ENCODE measurements at regions not wholly inside any gene's neighbourhood (a gene's known extent, or its start where the extent isn't known, plus 50 kb on each side); places are given as distances from the start of the nearest gene placed in this dataset.

DNA sequence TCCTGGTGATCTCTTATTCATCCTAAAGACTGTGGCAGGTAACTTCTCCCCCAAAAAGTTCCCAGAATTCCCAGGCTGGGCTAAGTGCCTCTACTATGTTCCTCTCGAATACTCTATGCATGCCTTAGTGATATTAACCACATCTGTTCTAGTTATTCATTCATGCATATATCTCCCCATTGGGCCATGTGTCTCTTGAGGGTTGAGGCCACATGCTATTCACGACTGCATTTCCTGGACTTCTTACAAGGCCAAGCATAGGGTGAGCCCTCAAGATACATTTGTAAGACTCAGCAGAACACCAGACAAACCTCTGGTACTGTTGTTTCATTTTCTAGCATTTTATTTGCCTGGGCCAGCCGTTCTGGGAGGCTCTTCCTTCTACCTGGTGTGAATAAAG lies 117.0 kb downstream of the EN1 start:
- no peak for TF ChIP-seq CTCF (IDR thresholded peaks at IDR 0.05)
- no peak for TF ChIP-seq POLR2A (IDR thresholded peaks at IDR 0.05)

Measured in thyroid gland (tissue), 4 donors.